K562 (cell line): ENCODE measurements at regions not wholly inside any gene's neighbourhood (a gene's known extent, or its start where the extent isn't known, plus 50 kb on each side); places are given as distances from the start of the nearest gene placed in this dataset.

Experiments
- BACH1 ChIP-seq: fragments of 200-800 bp; sonication (Bioruptor generic); IDR thresholded peaks from 2 replicates; pipeline ENCODE4 v1.6.1; 2016; ENCODE audit warnings: missing genetic modification characterization, missing compliant biosample characterization
- CGGBP1 ChIP-seq: fragments of 250-450 bp; sonication (Bioruptor Pico); IDR thresholded peaks from 2 replicates; pipeline ENCODE4 v1.9.0; 2021; ENCODE audit warnings: mild to moderate bottlenecking
- ETV5 ChIP-seq: sonication (generic); formaldehyde crosslinking; IDR thresholded peaks from 2 replicates; pipeline ENCODE4 v1.4.0; 2020; ENCODE audit warnings: low read depth, mild to moderate bottlenecking, missing genetic modification reagents
- KLF13 ChIP-seq: fragments of 450-650 bp; IDR thresholded peaks from 2 replicates; pipeline ENCODE4 v1.6.1; 2016; ENCODE audit warnings: missing genetic modification characterization, low read depth, mild to moderate bottlenecking, missing compliant biosample characterization, moderate library complexity, borderline replicate concordance
- MLX ChIP-seq, 2 experiments: fragments of 450-650 bp in 1 of 2; sonication (generic) in 1 of 2; formaldehyde crosslinking; conservative IDR thresholded peaks; 2 replicates each; pipeline versions ENCODE4 v1.4.0 to v1.8.1; 2020 to 2022; ENCODE audit warnings: mild to moderate bottlenecking in 1 of 2, missing genetic modification reagents in 1 of 2
- MTF1 ChIP-seq: fragments of 250-450 bp; sonication (Bioruptor Pico); IDR thresholded peaks from 2 replicates; pipeline ENCODE4 v1.9.0; 2021; ENCODE audit warnings: moderate library complexity, mild to moderate bottlenecking, inconsistent platforms, borderline replicate concordance
- NFE2L1 ChIP-seq: fragments of 450-650 bp; IDR thresholded peaks from 2 replicates; pipeline ENCODE4 v1.6.1; 2016; ENCODE audit warnings: missing genetic modification characterization, low read depth, mild to moderate bottlenecking, missing compliant biosample characterization, moderate library complexity, borderline replicate concordance
- NR0B1 ChIP-seq: fragments of 450-650 bp; IDR thresholded peaks from one replicate; pipeline ENCODE4 v1.6.1; 2018; ENCODE audit warnings: mild to moderate bottlenecking, moderate library complexity; ENCODE audit not compliant: partially characterized antibody
- PHF21A ChIP-seq: fragments of 450-650 bp; IDR thresholded peaks from 2 replicates; pipeline ENCODE4 v1.6.1; 2017; ENCODE audit warnings: low read depth, borderline replicate concordance
- RBM34 ChIP-seq: fragments of 200-400 bp; formaldehyde crosslinking; IDR thresholded peaks from 2 replicates; pipeline ENCODE4 v1.6.1; 2018; ENCODE audit warnings: low read length, borderline replicate concordance; ENCODE audit not compliant: insufficient read depth
- SP1 ChIP-seq: sonication (generic); formaldehyde crosslinking; IDR thresholded peaks from 2 replicates; pipeline ENCODE4 v1.8.1; 2022; ENCODE audit warnings: mild to moderate bottlenecking, missing genetic modification reagents
- STAG1 ChIP-seq: sonication (generic); formaldehyde crosslinking; IDR thresholded peaks from 2 replicates; pipeline ENCODE4 v1.5.0; 2020; ENCODE audit warnings: missing genetic modification reagents, borderline replicate concordance
- TARDBP ChIP-seq: fragments of 450-650 bp; IDR thresholded peaks from 2 replicates; pipeline ENCODE4 v1.6.1; 2016
- USF1 ChIP-seq: sonication (generic); formaldehyde crosslinking; IDR thresholded peaks from 2 replicates; pipeline ENCODE4 v1.9.0; 2022; ENCODE audit warnings: mild to moderate bottlenecking, missing genetic modification reagents
- ZNF324 ChIP-seq: fragments of 250-450 bp; sonication (Bioruptor Pico); IDR thresholded peaks from 2 replicates; pipeline ENCODE4 v1.4.0; 2020; ENCODE audit warnings: mild to moderate bottlenecking
- ZNF354B ChIP-seq: fragments of 250-450 bp; sonication (Bioruptor Pico); IDR thresholded peaks from 2 replicates; pipeline ENCODE4 v1.4.0; 2020
- ZNF780A ChIP-seq: fragments of 250-450 bp; sonication (Bioruptor Pico); IDR thresholded peaks from 2 replicates; pipeline ENCODE4 v1.5.0; 2021; ENCODE audit warnings: mild to moderate bottlenecking
- TF ChIP-seq, protein P1 (sequence below): fragments of 250-450 bp; sonication (Bioruptor Pico); IDR thresholded peaks from 2 replicates; pipeline ENCODE4 v1.8.0; 2021; ENCODE audit warnings: mild to moderate bottlenecking, moderate library complexity
- TF ChIP-seq, protein P2 (sequence below): fragments of 450-650 bp; IDR thresholded peaks from 2 replicates; pipeline ENCODE4 v1.6.1; 2014; ENCODE audit warnings: low read depth, mild to moderate bottlenecking, moderate library complexity, borderline replicate concordance
- TF ChIP-seq, protein P3 (sequence below): fragments of 250-450 bp; sonication (Bioruptor Pico); IDR thresholded peaks from 2 replicates; pipeline ENCODE4 v1.5.1; 2021; ENCODE audit warnings: mild to moderate bottlenecking

DNA sequence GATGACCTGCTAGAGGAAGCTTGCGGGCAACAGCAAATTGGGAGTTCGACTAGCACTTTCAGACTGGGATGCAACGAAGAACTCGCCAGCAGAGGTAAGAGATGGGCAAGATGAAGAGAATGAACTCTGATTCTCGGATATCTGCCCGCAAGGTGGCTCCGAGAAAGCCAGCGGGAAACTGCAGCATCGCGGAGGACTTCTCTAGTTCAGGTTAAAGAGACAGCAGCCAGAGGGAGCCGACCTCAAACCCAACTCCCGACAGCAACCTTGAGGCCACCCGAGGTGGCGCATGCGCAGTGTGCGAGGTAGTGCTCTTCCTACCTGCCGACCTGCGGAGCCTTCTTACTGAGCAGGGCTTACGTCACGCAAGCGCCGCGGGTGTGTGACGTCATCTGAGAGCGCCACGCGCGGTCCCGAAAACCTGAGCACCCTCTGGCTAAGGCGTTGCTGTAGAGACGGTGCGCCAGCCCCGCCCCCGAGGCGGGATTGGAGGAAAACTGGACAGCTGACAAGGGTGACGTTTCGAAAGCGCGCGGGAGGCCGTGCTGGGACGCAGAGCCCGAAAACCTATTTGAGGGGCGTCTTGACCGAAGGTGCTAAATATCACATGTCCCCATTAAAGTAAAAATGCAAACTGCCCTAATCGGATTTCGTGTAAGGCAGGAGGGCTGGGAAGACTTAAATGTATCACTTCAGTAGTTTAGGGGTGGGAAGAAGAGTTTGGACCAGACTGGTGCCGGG, 110.5 kb upstream of the SLC25A33 start (continued):
- TF ChIP-seq, protein P1, sequence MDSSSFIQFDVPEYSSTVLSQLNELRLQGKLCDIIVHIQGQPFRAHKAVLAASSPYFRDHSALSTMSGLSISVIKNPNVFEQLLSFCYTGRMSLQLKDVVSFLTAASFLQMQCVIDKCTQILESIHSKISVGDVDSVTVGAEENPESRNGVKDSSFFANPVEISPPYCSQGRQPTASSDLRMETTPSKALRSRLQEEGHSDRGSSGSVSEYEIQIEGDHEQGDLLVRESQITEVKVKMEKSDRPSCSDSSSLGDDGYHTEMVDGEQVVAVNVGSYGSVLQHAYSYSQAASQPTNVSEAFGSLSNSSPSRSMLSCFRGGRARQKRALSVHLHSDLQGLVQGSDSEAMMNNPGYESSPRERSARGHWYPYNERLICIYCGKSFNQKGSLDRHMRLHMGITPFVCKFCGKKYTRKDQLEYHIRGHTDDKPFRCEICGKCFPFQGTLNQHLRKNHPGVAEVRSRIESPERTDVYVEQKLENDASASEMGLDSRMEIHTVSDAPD (CRISPR knock-in tag) = no peak
- TF ChIP-seq KLF13 (tag) (0 out of 2 replicates have a peak, but pooled peaks have one; percentile 39), ZNF354B (CRISPR knock-in tag) (no peak), ETV5 (CRISPR knock-in tag) (0 out of 2 replicates have a peak, but pooled peaks have one; percentile 27), BACH1 (tag) (no peak), MTF1 (no peak), NFE2L1 (tag) (no peak), CGGBP1 (no peak), USF1 (peak; percentile 98), MLX (CRISPR knock-in tag; conservative IDR thresholded peaks at IDR 0.05) (no peak), TARDBP (no peak), RBM34 (no peak), SP1 (CRISPR knock-in tag) (peak; percentile 98), STAG1 (CRISPR knock-in tag) (no peak), ZNF324 (CRISPR knock-in tag) (no peak; the same call in 1 of the 2 replicates), PHF21A (no peak), ZNF780A (CRISPR knock-in tag) (no peak), NR0B1 (no peak)
- TF ChIP-seq, protein P2, sequence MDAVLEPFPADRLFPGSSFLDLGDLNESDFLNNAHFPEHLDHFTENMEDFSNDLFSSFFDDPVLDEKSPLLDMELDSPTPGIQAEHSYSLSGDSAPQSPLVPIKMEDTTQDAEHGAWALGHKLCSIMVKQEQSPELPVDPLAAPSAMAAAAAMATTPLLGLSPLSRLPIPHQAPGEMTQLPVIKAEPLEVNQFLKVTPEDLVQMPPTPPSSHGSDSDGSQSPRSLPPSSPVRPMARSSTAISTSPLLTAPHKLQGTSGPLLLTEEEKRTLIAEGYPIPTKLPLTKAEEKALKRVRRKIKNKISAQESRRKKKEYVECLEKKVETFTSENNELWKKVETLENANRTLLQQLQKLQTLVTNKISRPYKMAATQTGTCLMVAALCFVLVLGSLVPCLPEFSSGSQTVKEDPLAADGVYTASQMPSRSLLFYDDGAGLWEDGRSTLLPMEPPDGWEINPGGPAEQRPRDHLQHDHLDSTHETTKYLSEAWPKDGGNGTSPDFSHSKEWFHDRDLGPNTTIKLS = no peak
- TF ChIP-seq, protein P3, sequence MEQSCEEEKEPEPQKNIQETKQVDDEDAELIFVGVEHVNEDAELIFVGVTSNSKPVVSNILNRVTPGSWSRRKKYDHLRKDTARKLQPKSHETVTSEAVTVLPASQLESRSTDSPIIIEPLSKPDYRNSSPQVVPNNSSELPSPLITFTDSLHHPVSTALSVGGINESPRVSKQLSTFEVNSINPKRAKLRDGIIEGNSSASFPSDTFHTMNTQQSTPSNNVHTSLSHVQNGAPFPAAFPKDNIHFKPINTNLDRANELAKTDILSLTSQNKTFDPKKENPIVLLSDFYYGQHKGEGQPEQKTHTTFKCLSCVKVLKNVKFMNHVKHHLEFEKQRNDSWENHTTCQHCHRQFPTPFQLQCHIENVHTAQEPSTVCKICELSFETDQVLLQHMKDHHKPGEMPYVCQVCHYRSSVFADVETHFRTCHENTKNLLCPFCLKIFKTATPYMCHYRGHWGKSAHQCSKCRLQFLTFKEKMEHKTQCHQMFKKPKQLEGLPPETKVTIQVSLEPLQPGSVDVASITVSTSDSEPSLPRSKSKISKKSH (CRISPR knock-in tag) = no peak
